AG09319 (cell line): ENCODE measurements at regions not wholly inside any gene's neighbourhood (a gene's known extent, or its start where the extent isn't known, plus 50 kb on each side); places are given as distances from the start of the nearest gene placed in this dataset.

ENCODE experiments used
- DNase-seq: peaks from one replicate; pipeline ENCODE4 v3.0.0-alpha.2; 2010; ENCODE audit warnings: low read depth; ENCODE audit errors: extremely low read depth
- TF ChIP-seq, protein P1 (sequence below): IDR thresholded peaks from 2 replicates; pipeline ENCODE4 v1.5.1; 2011; ENCODE audit warnings: low read depth, mild to moderate bottlenecking, inconsistent platforms, low read length, moderate library complexity

DNA sequence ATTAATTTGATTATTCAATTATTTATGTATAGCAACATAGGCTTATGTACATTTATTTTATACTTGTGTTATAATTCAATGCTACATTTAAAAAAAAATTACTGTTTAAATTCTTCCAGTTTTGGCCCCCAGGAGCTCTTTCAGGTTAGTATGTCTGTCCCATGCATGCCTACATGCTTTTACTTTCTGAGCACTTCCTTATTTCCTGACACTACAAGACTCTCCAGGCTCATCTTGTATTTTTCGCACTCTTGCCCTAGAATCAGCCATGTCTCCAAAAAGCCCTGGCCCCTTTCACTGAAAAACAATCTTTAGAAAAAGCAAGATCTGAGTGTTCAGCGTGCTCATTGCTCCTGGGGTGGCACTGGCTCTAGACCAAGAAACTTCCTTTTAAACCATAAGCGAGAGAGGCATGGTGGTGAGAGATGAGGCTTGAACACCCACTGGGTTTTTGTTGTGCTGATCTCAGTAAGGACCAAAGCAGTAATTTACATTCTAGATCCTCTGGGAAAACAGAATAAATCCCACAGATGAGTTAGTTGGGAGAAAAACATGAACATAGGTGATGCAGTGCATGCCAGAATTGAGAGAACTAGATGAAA lies 95.0 kb downstream of the SLC30A10 start:
- DNase-seq = no peak
- TF ChIP-seq, protein P1, sequence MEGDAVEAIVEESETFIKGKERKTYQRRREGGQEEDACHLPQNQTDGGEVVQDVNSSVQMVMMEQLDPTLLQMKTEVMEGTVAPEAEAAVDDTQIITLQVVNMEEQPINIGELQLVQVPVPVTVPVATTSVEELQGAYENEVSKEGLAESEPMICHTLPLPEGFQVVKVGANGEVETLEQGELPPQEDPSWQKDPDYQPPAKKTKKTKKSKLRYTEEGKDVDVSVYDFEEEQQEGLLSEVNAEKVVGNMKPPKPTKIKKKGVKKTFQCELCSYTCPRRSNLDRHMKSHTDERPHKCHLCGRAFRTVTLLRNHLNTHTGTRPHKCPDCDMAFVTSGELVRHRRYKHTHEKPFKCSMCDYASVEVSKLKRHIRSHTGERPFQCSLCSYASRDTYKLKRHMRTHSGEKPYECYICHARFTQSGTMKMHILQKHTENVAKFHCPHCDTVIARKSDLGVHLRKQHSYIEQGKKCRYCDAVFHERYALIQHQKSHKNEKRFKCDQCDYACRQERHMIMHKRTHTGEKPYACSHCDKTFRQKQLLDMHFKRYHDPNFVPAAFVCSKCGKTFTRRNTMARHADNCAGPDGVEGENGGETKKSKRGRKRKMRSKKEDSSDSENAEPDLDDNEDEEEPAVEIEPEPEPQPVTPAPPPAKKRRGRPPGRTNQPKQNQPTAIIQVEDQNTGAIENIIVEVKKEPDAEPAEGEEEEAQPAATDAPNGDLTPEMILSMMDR = no peak

DNA sequence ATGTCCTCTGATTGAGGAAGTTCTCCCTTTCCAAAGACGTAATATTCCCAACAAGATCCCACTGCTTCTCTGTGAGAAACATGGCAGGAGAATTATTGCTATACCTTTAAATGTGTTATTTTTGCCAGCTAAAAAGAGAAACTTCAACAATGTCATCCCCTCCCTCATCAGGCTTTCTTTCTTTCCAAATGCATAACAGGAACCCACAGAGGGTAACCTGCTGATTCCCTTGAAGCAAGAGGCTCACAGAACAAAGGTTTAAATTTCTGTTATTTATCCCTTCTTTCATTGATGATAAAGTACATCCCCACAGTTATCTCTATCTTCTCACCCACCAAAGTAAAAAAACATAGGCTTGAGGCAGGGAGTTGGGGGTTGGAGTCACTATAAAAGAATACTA lies 102.1 kb downstream of the SLC30A10 start:
- no peak for DNase-seq
- TF ChIP-seq, protein P1 = no peak

DNA sequence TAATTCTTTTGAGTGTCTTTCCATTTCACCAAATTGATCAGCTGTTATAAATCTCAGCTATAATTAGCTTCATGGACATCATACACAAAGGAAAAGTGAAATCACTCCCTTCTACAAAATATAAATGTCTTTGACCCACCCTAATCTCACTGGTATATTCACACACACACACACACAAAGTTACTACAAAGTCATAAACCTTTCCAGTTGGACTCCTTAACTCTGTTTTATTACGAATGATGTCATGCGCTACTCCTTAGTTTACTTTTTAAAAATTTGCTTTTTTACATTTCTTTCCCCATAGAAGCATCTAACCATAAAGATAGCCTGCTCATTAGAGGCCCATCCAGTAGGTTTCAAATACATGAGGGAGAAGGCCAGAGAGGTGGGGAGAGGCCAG lies 103.0 kb downstream of the SLC30A10 start:
- no peak for DNase-seq

DNA sequence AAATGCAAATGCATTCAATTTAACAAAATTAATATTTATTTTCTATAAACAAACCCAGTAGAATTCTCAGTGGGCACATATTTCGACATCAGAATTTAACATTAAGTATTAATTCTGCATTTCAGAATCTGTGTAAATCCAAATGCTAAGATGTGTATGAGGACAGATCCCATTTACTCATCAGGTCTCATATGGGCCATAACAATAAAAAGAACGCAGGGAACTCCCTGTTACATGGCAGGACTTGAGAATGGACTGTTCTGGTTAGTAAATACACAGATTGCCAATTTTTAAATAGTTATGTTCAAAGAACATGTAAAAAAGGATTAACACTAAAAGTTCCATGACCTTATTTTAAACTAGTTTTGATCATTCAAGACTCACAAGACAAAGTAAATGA lies 104.0 kb downstream of the SLC30A10 start:
- TF ChIP-seq, protein P1 = no peak

More for the DNA sequence above, 103.0 kb downstream of the SLC30A10 start:
- TF ChIP-seq, protein P1 = no peak

DNA sequence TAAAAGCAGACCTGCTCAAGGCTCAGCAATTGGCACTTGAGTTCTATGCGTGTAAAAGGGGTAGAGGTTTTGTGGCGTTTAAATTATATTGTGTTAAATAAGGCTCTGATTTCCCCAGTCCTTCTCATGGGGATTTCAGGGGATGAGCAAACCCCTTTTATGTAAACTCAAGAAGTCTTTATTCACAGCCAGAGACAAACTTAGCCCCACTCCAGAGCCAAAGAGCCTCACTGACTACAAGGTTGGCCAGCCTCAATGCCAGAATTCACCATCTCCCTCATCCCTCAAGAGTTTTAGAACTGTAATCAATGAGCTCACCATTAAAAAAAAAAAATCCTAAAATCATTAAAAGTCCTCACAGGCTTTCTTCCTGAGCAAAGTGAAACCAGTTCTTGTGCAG lies 107.8 kb downstream of the SLC30A10 start:
- TF ChIP-seq, protein P1 = no peak
- no peak for DNase-seq

More for the DNA sequence above, 104.0 kb downstream of the SLC30A10 start:
- DNase-seq = no peak

DNA sequence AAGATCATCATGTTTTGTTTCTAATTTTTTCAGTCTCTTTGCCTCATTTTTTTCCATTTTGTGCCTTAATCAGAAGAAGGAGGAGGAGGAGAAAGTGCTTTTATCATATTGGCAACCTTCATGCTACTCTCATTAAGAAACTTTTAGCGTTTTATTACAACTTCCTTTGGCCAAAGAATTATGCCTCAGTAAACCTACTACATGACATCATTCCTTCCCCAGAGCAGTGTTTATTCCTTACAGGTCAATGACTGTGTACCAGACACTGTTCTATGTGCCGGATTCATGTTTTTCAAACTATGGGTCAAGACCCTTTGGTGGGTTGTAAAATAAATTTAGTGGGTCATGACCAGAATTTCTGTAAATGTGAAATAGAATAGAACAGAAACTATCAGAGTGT lies 110.4 kb downstream of the SLC30A10 start:
- TF ChIP-seq, protein P1 = no peak
- DNase-seq = no peak

DNA sequence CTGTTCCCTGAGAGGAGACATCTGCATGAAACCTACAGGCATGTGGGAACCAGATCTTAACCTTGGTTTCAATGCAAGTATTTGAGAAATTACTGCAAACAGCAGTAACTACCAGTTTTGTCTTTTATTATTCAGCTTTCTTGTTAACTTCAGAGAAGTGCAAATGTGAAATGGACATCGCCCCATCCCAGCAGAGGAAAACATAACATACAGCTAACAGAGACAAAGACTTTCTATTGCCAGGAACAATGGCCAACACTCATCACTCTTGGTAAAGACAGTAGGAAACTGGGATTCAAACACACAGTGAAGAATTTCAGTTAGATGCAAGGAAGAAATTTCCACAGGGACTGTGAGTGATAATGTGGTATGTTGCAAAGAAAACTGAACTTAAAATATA lies 115.1 kb downstream of the SLC30A10 start:
- TF ChIP-seq, protein P1 = no peak

More for the DNA sequence above, 115.1 kb downstream of the SLC30A10 start:
- no peak for DNase-seq
